Transverse colon (tissue), 4 donors: ENCODE measurements at regions not wholly inside any gene's neighbourhood (a gene's known extent, or its start where the extent isn't known, plus 50 kb on each side); places are given as distances from the start of the nearest gene placed in this dataset.

Experiments used
- DNase-seq: peaks from one replicate; pipeline ENCODE4 v3.0.0-alpha.2; 2019
- H3K27ac ChIP-seq, 4 donors: fragments of 200-600 bp; sonication (generic); 2 replicates each; pipeline ENCODE4 v1.5.1; 2016 to 2018; ENCODE audit warnings: inconsistent platforms in 4 of 4
- H3K27me3 ChIP-seq: fragments of 200-600 bp; sonication (generic); 2 replicates; pipeline ENCODE4 v1.5.1; 2017; ENCODE audit warnings: inconsistent platforms
- H3K36me3 ChIP-seq, 4 donors: fragments of 200-600 bp; sonication (generic); 2 replicates each; pipeline ENCODE4 v1.5.1; 2017 to 2019; ENCODE audit warnings: inconsistent platforms in 4 of 4
- H3K4me1 ChIP-seq, 4 donors: fragments of 200-600 bp; sonication (generic); 2 replicates each; pipeline ENCODE4 v1.5.1; 2017 to 2020; ENCODE audit warnings: inconsistent platforms in 4 of 4
- H3K4me3 ChIP-seq, 4 donors: fragments of 200-600 bp; sonication (generic); 1 replicate in 1 of 4; 2 replicates in 3 of 4; pipeline versions ENCODE4 v1.5.1 to v1.6.1; 2017 to 2019; ENCODE audit warnings: inconsistent platforms in 4 of 4
- H3K9me3 ChIP-seq, 2 donors: fragments of 200-600 bp; sonication (generic); 2 replicates each; pipeline ENCODE4 v1.5.1; 2017 to 2019; ENCODE audit warnings: inconsistent platforms in 2 of 2
- CTCF ChIP-seq, 5 experiments: fragments of 200-600 bp in 3 of 5; fragments of 450-650 bp in 2 of 5; sonication (generic) in 3 of 5; IDR thresholded peaks; 1 replicate in 2 of 5; 2 replicates in 3 of 5; pipeline ENCODE4 v1.5.1; 2016 to 2017; ENCODE audit warnings: antibody characterized with exemption in 5 of 5, inconsistent platforms in 3 of 5, mild to moderate bottlenecking in 2 of 5, moderate library complexity in 1 of 5
- EP300 ChIP-seq: sonication (generic); formaldehyde crosslinking; IDR thresholded peaks from one replicate; pipeline ENCODE4 v1.6.1; 2017; ENCODE audit warnings: antibody characterized with exemption, low read depth
- POLR2A ChIP-seq: fragments of 450-650 bp; IDR thresholded peaks from one replicate; pipeline ENCODE4 v1.6.1; 2016; ENCODE audit warnings: antibody characterized with exemption, mild to moderate bottlenecking, moderate library complexity
- POLR2AphosphoS5 ChIP-seq, 3 donors: sonication (generic); formaldehyde crosslinking; IDR thresholded peaks; one replicate each; pipeline ENCODE4 v1.6.1; 2016; ENCODE audit warnings: antibody characterized with exemption in 3 of 3
- WGBS, 2 donors: methylation state at CpG; one replicate each; pipeline ENCODE4 v1.1.5; 2018; ENCODE audit warnings: low coverage in 1 of 2; 5-methylcytosine and 5-hydroxymethylcytosine counted together
- in situ Hi-C, 4 donors: fragments of 200-750 bp; cut with MboI; loops; one replicate each; pipeline versions ENCODE4 v1.15.0 to v1.15.1; 2017; ENCODE audit warnings: low sequenced_read_pairs in 3 of 4, low pct_ligation_motif_present in 1 of 4, low pct_unique_long_range_greater_than_20kb in 1 of 4
- intact Hi-C: fragments of 100-400 bp; cut with DNase I; formaldehyde crosslinking; loops from one replicate; pipeline ENCODE4 v1.15.1; 2023; ENCODE audit warnings: low total_unique reads

GRCh38 chr1:189866606-189867005, 611.1 kb downstream of the BRINP3 start:
- TF ChIP-seq CTCF (IDR thresholded peaks at IDR 0.05) (no peak), POLR2AphosphoS5 (IDR thresholded peaks at IDR 0.05) (no peak), POLR2A (no peak), EP300 (no peak)
- Histone ChIP-seq H3K4me3 (no peak overlapping the region), H3K36me3 (no peaks in the 10 kb centered on the region), H3K27me3 (no peaks in the 10 kb centered on the region), H3K9me3 (no peaks in the 10 kb centered on the region), H3K27ac (no peak overlapping the region), H3K4me1 (no peaks in the 10 kb centered on the region)
- in situ Hi-C loops, result no loop called here
- DNase-seq, result no peak
- intact Hi-C loops, result no loop called here
- WGBS, 2 donors, result 79 to 83% methylated on average over 1 of the region's 1 CpG

GRCh38 chr1:189868021-189868420, 609.6 kb downstream of the BRINP3 start:
- no peak for TF ChIP-seq EP300
- TF ChIP-seq POLR2AphosphoS5 (IDR thresholded peaks at IDR 0.05), result no peak
- no peak for TF ChIP-seq POLR2A
- no peak for TF ChIP-seq CTCF (IDR thresholded peaks at IDR 0.05)
- no peaks in the 10 kb centered on the region for H3K36me3 ChIP-seq
- DNase-seq, result no peak
- H3K27me3 ChIP-seq, result no peaks in the 10 kb centered on the region
- intact Hi-C loops, result no loop called here
- H3K27ac ChIP-seq, result no peak overlapping the region
- in situ Hi-C loops, result no loop called here
- H3K4me1 ChIP-seq, result no peaks in the 10 kb centered on the region
- 47 to 53% methylated on average over 4 of the region's 4 CpGs for WGBS, 2 donors
- no peaks in the 10 kb centered on the region for H3K9me3 ChIP-seq
- no peak overlapping the region for H3K4me3 ChIP-seq

GRCh38 chr1:189874715-189875435, 602.8 kb downstream of the BRINP3 start:
- no peaks in the 10 kb centered on the region for H3K27me3 ChIP-seq
- H3K4me3 ChIP-seq, result no peak overlapping the region
- in situ Hi-C loops, result no loop called here
- no peaks in the 10 kb centered on the region for H3K9me3 ChIP-seq
- H3K27ac ChIP-seq, result no peak overlapping the region
- H3K36me3 ChIP-seq, result no peaks in the 10 kb centered on the region
- DNase-seq, result no peak
- TF ChIP-seq POLR2AphosphoS5 (IDR thresholded peaks at IDR 0.05) (no peak), POLR2A (no peak), EP300 (no peak), CTCF (IDR thresholded peaks at IDR 0.05) (no peak)
- intact Hi-C loops, result no loop called here
- no peaks in the 10 kb centered on the region for H3K4me1 ChIP-seq

GRCh38 chr1:189880135-189880534, 597.5 kb downstream of the BRINP3 start:
- Histone ChIP-seq H3K9me3 (no peaks in the 10 kb centered on the region), H3K4me1 (no peaks in the 10 kb centered on the region), H3K4me3 (no peak overlapping the region), H3K36me3 (no peaks in the 10 kb centered on the region), H3K27me3 (no peaks in the 10 kb centered on the region), H3K27ac (no peak overlapping the region)
- DNase-seq, result no peak
- intact Hi-C loops (no loop called here), in situ Hi-C loops (no loop called here)
- 79 to 94% methylated on average over 3 of the region's 3 CpGs for WGBS, 2 donors
- no peak for TF ChIP-seq CTCF (IDR thresholded peaks at IDR 0.05)
- TF ChIP-seq EP300, result no peak
- no peak for TF ChIP-seq POLR2A
- TF ChIP-seq POLR2AphosphoS5 (IDR thresholded peaks at IDR 0.05), result no peak
